HG03060 (cell line): ENCODE measurements at regions not wholly inside any gene's neighbourhood (a gene's known extent, or its start where the extent isn't known, plus 50 kb on each side); places are given as distances from the start of the nearest gene placed in this dataset.

Experiments used
- ATAC-seq: cut with Tn5 transposase; IDR thresholded peaks from one replicate; pipeline ENCODE4 v1.9.1; 2021; ENCODE audit warnings: low read depth, moderate number of reproducible peaks; ENCODE audit not compliant: unreplicated experiment

GRCh38 chr22:48639896-48640748, 1187.6 kb downstream of the BRD1 start:
- ATAC-seq: no peak

GRCh38 chr22:48639021-48639795, 1188.5 kb downstream of the BRD1 start:
- no peak for ATAC-seq

- ATAC-seq: no peak
These were observed 1190.4 kb downstream of the BRD1 start for GRCh38 chr22:48637231-48637630.

- no peak for ATAC-seq
These were observed 1190.9 kb downstream of the BRD1 start for GRCh38 chr22:48636746-48637145.

- ATAC-seq: no peak
These were observed 1191.9 kb downstream of the BRD1 start for GRCh38 chr22:48635816-48636215.

- ATAC-seq: no peak
These were observed 1192.6 kb downstream of the BRD1 start for GRCh38 chr22:48635031-48635430.

GRCh38 chr22:48633996-48634836, 1193.5 kb downstream of the BRD1 start:
- no peak for ATAC-seq

- ATAC-seq: no peak
These were observed 1194.9 kb downstream of the BRD1 start for GRCh38 chr22:48632646-48633246.

- no peak for ATAC-seq
These were observed 1196.3 kb downstream of the BRD1 start for GRCh38 chr22:48631288-48631863.

- no peak for ATAC-seq
These were observed 1196.8 kb downstream of the BRD1 start for GRCh38 chr22:48630848-48631247.

- no peak for ATAC-seq
These were observed 1197.3 kb downstream of the BRD1 start for GRCh38 chr22:48630433-48630754.

- ATAC-seq: no peak
These were observed 1197.8 kb downstream of the BRD1 start for GRCh38 chr22:48629631-48630432.

- no peak for ATAC-seq
These were observed 1198.7 kb downstream of the BRD1 start for GRCh38 chr22:48628891-48629543.

GRCh38 chr22:48627966-48628365, 1199.7 kb downstream of the BRD1 start:
- no peak for ATAC-seq

GRCh38 chr22:48627203-48627602, 1200.5 kb downstream of the BRD1 start:
- no peak for ATAC-seq

GRCh38 chr22:48624401-48624800, 1203.3 kb downstream of the BRD1 start:
- no peak for ATAC-seq

GRCh38 chr22:48622891-48623545, 1204.7 kb downstream of the BRD1 start:
- no peak for ATAC-seq

GRCh38 chr22:48621085-48621484, 1206.6 kb downstream of the BRD1 start:
- no peak for ATAC-seq
